ENCODE measurements at regions not wholly inside any gene's neighbourhood (a gene's known extent, or its start where the extent isn't known, plus 50 kb on each side); places are given as distances from the start of the nearest gene placed in this dataset.

GRCh38 chr7:93030605-93031225 lies 87.1 kb downstream of the SAMD9 start:
- no peak overlapping the region for H3K27ac Mint-ChIP-seq
- H3K9me3 Mint-ChIP-seq, result peaks cover 11% of the 10 kb centered on the region
- H3K36me3 Mint-ChIP-seq, result no peaks in the 10 kb centered on the region

GRCh38 chr7:93029056-93029455 lies 88.7 kb downstream of the SAMD9 start:
- Mint-ChIP-seq H3K4me3 (no peak overlapping the region), H3K27me3 (peaks cover 11% of the 10 kb centered on the region), H3K27ac (no peak overlapping the region), H3K9me3 (peaks cover 11% of the 10 kb centered on the region), H3K4me1 (ENCODE audit: unreplicated experiment) (no peaks in the 10 kb centered on the region), H3K36me3 (no peaks in the 10 kb centered on the region)
- TF ChIP-seq, protein P1, sequence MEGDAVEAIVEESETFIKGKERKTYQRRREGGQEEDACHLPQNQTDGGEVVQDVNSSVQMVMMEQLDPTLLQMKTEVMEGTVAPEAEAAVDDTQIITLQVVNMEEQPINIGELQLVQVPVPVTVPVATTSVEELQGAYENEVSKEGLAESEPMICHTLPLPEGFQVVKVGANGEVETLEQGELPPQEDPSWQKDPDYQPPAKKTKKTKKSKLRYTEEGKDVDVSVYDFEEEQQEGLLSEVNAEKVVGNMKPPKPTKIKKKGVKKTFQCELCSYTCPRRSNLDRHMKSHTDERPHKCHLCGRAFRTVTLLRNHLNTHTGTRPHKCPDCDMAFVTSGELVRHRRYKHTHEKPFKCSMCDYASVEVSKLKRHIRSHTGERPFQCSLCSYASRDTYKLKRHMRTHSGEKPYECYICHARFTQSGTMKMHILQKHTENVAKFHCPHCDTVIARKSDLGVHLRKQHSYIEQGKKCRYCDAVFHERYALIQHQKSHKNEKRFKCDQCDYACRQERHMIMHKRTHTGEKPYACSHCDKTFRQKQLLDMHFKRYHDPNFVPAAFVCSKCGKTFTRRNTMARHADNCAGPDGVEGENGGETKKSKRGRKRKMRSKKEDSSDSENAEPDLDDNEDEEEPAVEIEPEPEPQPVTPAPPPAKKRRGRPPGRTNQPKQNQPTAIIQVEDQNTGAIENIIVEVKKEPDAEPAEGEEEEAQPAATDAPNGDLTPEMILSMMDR (conservative IDR thresholded peaks at IDR 0.05), result no peak
- DNase-seq (ENCODE audit: extremely low spot score, unreplicated experiment), result no peak

More at GRCh38 chr7:93030605-93031225, 87.1 kb downstream of the SAMD9 start:
- Mint-ChIP-seq H3K4me3 (no peak overlapping the region), H3K4me1 (ENCODE audit: unreplicated experiment) (no peaks in the 10 kb centered on the region), H3K27me3 (peaks cover 11% of the 10 kb centered on the region)
- TF ChIP-seq, protein P1 (conservative IDR thresholded peaks at IDR 0.05), result no peak
- DNase-seq (ENCODE audit: extremely low spot score, unreplicated experiment), result no peak

GRCh38 chr7:93028610-93029009 lies 89.2 kb downstream of the SAMD9 start:
- no peaks in the 10 kb centered on the region for H3K36me3 Mint-ChIP-seq
- H3K4me1 Mint-ChIP-seq (ENCODE audit: unreplicated experiment), result no peaks in the 10 kb centered on the region
- H3K9me3 Mint-ChIP-seq, result peaks cover 11% of the 10 kb centered on the region
- TF ChIP-seq, protein P1 (conservative IDR thresholded peaks at IDR 0.05), result no peak
- H3K27ac Mint-ChIP-seq, result no peak overlapping the region
- DNase-seq (ENCODE audit: extremely low spot score, unreplicated experiment), result no peak
- no peak overlapping the region for H3K4me3 Mint-ChIP-seq
- H3K27me3 Mint-ChIP-seq, result peaks cover 11% of the 10 kb centered on the region

- H3K36me3 Mint-ChIP-seq, result no peaks in the 10 kb centered on the region
- TF ChIP-seq, protein P1 (conservative IDR thresholded peaks at IDR 0.05), result no peak
- H3K9me3 Mint-ChIP-seq, result peaks cover 11% of the 10 kb centered on the region
- H3K27me3 Mint-ChIP-seq, result no peaks in the 10 kb centered on the region
- H3K27ac Mint-ChIP-seq, result no peak overlapping the region
- no peak overlapping the region for H3K4me3 Mint-ChIP-seq
- DNase-seq (ENCODE audit: extremely low spot score, unreplicated experiment), result no peak
- H3K4me1 Mint-ChIP-seq (ENCODE audit: unreplicated experiment), result no peaks in the 10 kb centered on the region
Measured at GRCh38 chr7:93027044-93027443, 90.7 kb downstream of the SAMD9 start.

DNA sequence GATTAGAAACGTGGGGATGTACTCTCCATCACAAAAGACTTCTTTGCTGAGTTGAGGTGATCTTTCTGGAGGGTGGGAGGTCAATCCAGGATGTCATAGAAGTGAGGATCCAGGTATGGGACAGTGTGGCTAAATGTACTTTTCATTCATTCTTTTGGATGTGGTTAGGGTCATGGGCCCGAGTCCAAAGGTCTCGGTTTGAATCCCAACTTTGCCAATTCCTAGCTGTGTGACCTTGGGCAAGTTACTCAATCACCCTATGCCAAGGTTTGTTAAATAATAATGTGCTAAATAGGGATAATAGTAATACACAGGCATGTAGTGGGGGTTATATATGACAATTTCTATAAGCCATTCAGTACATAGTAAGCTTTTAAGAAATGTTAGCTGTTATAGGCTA lies 91.4 kb downstream of the SAMD9 start:
- no peak overlapping the region for H3K4me3 Mint-ChIP-seq
- peaks cover 11% of the 10 kb centered on the region for H3K9me3 Mint-ChIP-seq
- no peak for DNase-seq (ENCODE audit: extremely low spot score, unreplicated experiment)
- H3K4me1 Mint-ChIP-seq (ENCODE audit: unreplicated experiment), result no peaks in the 10 kb centered on the region
- H3K27me3 Mint-ChIP-seq, result no peaks in the 10 kb centered on the region
- TF ChIP-seq, protein P1 (conservative IDR thresholded peaks at IDR 0.05), result no peak
- H3K36me3 Mint-ChIP-seq, result no peaks in the 10 kb centered on the region
- H3K27ac Mint-ChIP-seq, result no peak overlapping the region
